Heart right ventricle (tissue), 16 donors: ENCODE measurements at regions not wholly inside any gene's neighbourhood (a gene's known extent, or its start where the extent isn't known, plus 50 kb on each side); places are given as distances from the start of the nearest gene placed in this dataset.
A peak's percentile ranks its signal among the peaks of the same experiment; 100 is the strongest.

Experiments used
- ATAC-seq, 8 donors: fragments of 200-7000 bp; cut with Tn5 transposase; one replicate each; pipeline ENCODE4 v1.9.1; 2020; ENCODE audit warnings: mild to moderate bottlenecking in 8 of 8, moderate library complexity in 8 of 8, moderate number of reproducible peaks in 1 of 8
- DNase-seq, 2 donors: peaks; one replicate each; pipeline ENCODE4 v3.0.0-alpha.2; 2020
- H3K27ac ChIP-seq, 10 donors: fragments of 200-600 bp; sonication (generic) in 2 of 10; one replicate each; pipeline versions ENCODE4 v1.5.0 to v1.8.0; 2020 to 2022; ENCODE audit warnings: mild to moderate bottlenecking in 3 of 10
- H3K27me3 ChIP-seq, 7 donors: fragments of 200-600 bp; one replicate each; pipeline ENCODE4 v1.8.0; 2021 to 2022; ENCODE audit warnings: mild to moderate bottlenecking in 2 of 7
- H3K36me3 ChIP-seq, 9 donors: fragments of 200-600 bp; sonication (generic) in 1 of 9; one replicate each; pipeline versions ENCODE4 v1.5.0 to v1.8.0; 2020 to 2022; ENCODE audit warnings: mild to moderate bottlenecking in 2 of 9
- H3K4me1 ChIP-seq, 9 donors: fragments of 200-600 bp; sonication (generic) in 1 of 9; one replicate each; pipeline versions ENCODE4 v1.5.0 to v1.8.0; 2020 to 2022; ENCODE audit warnings: mild to moderate bottlenecking in 4 of 9
- H3K4me3 ChIP-seq, 10 donors: fragments of 200-600 bp; sonication (generic) in 2 of 10; one replicate each; pipeline versions ENCODE4 v1.5.0 to v1.8.0; 2020 to 2022; ENCODE audit warnings: mild to moderate bottlenecking in 7 of 10, moderate library complexity in 2 of 10
- H3K9me3 ChIP-seq, 11 donors: fragments of 200-600 bp in 10 of 11; sonication (generic) in 2 of 11; one replicate each; pipeline versions ENCODE4 v1.5.0 to v1.8.0; 2013 to 2022; ENCODE audit warnings: mild to moderate bottlenecking in 2 of 11, control low read depth in 1 of 11, moderate library complexity in 1 of 11
- CTCF ChIP-seq, 9 donors: fragments of 200-600 bp; sonication (generic) in 2 of 9; IDR thresholded peaks; one replicate each; pipeline versions ENCODE4 v1.5.0 to v1.8.0; 2021 to 2022; ENCODE audit warnings: antibody characterized with exemption in 9 of 9, mild to moderate bottlenecking in 5 of 9, moderate library complexity in 1 of 9
- WGBS, 2 donors: extraction: QIAGEN DNeasy Blood & Tissue Kit; methylation state at CpG; one replicate each; pipeline ENCODE4 v1.1.7; 2013; ENCODE audit warnings: inconsistent platforms in 1 of 2; 5-methylcytosine and 5-hydroxymethylcytosine counted together
- intact Hi-C, 10 donors: fragments of 100-400 bp; cut with DNase I; formaldehyde crosslinking; loops; one replicate each; pipeline versions ENCODE4 v1.11.1 to v1.14.2; 2022
- donor health status: Arrhythmogenic right ventricular cardiomyopathy.
- donor health status: ischemic (EF 13 %, LVEDD 7.1; RV severe dilation, severe dysfunction).
- donor health status: healthy with polysubstance abuse.
- donor health status: DM: no; HTN: yes; CAD: no.
- donor health status: DM: no; HTN: no; CAD: no.
- donor health status: ischemic (EF 25% LVEDD 6.9; RV normal size, moderate dysfunction).
- donor health status: ischemic (EF 25% LVEDD 5.7; RV mildly dilated, moderate dysfunction).
- donor health status: healthy.
- donor health status: DM: yes; HTN: yes; CAD: no.
- donor health status: Ischemic cardiomyopathy.
- donor health status: ischemic (EF 35%, LVEDD 5.7; RV mildly dilated, moderate dysfunction).
- donor health status: nonischemic (EF 11% LVEDD 7.7; RV severe dilation, severe dysfunction).
- donor health status: DM: yes; HTN: yes; CAD: no.
- donor health status: PGD.
- donor health status: ischemic (EF 29% LVEDD 5.4; RV normal size, mild dysfunction).
- donor health status: nonischemic (EF 23%, LVEDD 6.1; RV moderate dilation, normal function).

- H3K9me3 ChIP-seq: peaks cover 0 to 4% (median 0%) of the 10 kb centered on the region in 11 donors
- no peak overlapping the region for H3K4me3 ChIP-seq
- TF ChIP-seq CTCF (IDR thresholded peaks at IDR 0.05): no peak
- intact Hi-C loops: no loop called here
- H3K36me3 ChIP-seq: no peaks in the 10 kb centered on the region
- H3K27me3 ChIP-seq: peaks cover 0 to 9% (median 0%) of the 10 kb centered on the region in 7 donors
- no peak overlapping the region for H3K27ac ChIP-seq
- WGBS, 2 donors: 82 to 87% methylated on average over 3 of the region's 3 CpGs
- ATAC-seq: no peak
- DNase-seq: no peak
- H3K4me1 ChIP-seq: no peaks in the 10 kb centered on the region
These were observed 250.7 kb upstream of the MYOCD start for GRCh38 chr17:12415031-12415430.

- TF ChIP-seq CTCF (IDR thresholded peaks at IDR 0.05): no peak
- Histone ChIP-seq H3K27ac (no peak overlapping the region), H3K9me3 (peaks cover 0 to 15% (median 0%) of the 10 kb centered on the region in 11 donors), H3K36me3 (no peaks in the 10 kb centered on the region), H3K4me3 (no peak overlapping the region), H3K4me1 (no peaks in the 10 kb centered on the region), H3K27me3 (peaks cover 0 to 5% (median 0%) of the 10 kb centered on the region in 7 donors)
- 70 to 80% methylated on average over 5 of the region's 5 CpGs for WGBS, 2 donors
- ATAC-seq: no peak
- DNase-seq: no peak
- intact Hi-C loops: no loop called here
These were observed 244.6 kb upstream of the MYOCD start for GRCh38 chr17:12421077-12421476.

GRCh38 chr17:12421646-12422306 lies 243.9 kb upstream of the MYOCD start:
- DNase-seq (no peak), ATAC-seq (no peak)
- Histone ChIP-seq H3K27ac (no peak overlapping the region), H3K9me3 (peaks cover 0 to 15% (median 0%) of the 10 kb centered on the region in 11 donors), H3K4me1 (no peaks in the 10 kb centered on the region), H3K36me3 (no peaks in the 10 kb centered on the region), H3K4me3 (no peak overlapping the region), H3K27me3 (no peaks in the 10 kb centered on the region)
- intact Hi-C loops: no loop called here
- 69 to 72% methylated on average over 15 of the region's 15 CpGs for WGBS, 2 donors
- TF ChIP-seq CTCF (IDR thresholded peaks at IDR 0.05): no peak

- no peak for TF ChIP-seq CTCF (IDR thresholded peaks at IDR 0.05)
- 43 to 46% methylated on average over 13 of the region's 13 CpGs for WGBS, 2 donors
- ATAC-seq: peak; percentile 55 to 86 (median 75)
- H3K27me3 ChIP-seq: no peaks in the 10 kb centered on the region
- H3K9me3 ChIP-seq: peaks cover 0 to 12% (median 0%) of the 10 kb centered on the region in 11 donors
- H3K4me1 ChIP-seq: no peaks in the 10 kb centered on the region
- H3K36me3 ChIP-seq: no peaks in the 10 kb centered on the region
- peak; percentile 38 to 66 for DNase-seq
- H3K27ac ChIP-seq: no peak overlapping the region
- no peak overlapping the region for H3K4me3 ChIP-seq
- intact Hi-C loops: no loop called here
These were observed 243.0 kb upstream of the MYOCD start for GRCh38 chr17:12422651-12423050.
